Small intestine (tissue), 7 donors: ENCODE measurements at regions not wholly inside any gene's neighbourhood (a gene's known extent, or its start where the extent isn't known, plus 50 kb on each side); places are given as distances from the start of the nearest gene placed in this dataset.
"Not testable (repeated sequence)": the region's sequence is repeated elsewhere in the genome, so short reads cannot be mapped to it uniquely, and the experiment has no call there.

Source experiments
- DNase-seq, 2 donors: peaks; one replicate each; pipeline versions ENCODE4 v3.0.0 to v3.0.0-alpha.2; 2013
- FAIRE-seq: peaks from 2 replicates; lab custom pipeline; 2012; peaks lifted over from hg19 to GRCh38; lab: Jason Lieb, UNC
- H3K27ac ChIP-seq, 3 donors: one replicate each; pipeline ENCODE4 v1.5.1; 2013; ENCODE audit warnings: low read length in 2 of 3, mild to moderate bottlenecking in 2 of 3, control low read depth in 1 of 3, inconsistent platforms in 1 of 3, low read depth in 1 of 3, moderate library complexity in 1 of 3
- H3K27me3 ChIP-seq, 3 donors: one replicate each; pipeline ENCODE4 v1.6.1; 2013; ENCODE audit warnings: low read length in 3 of 3, inconsistent platforms in 1 of 3; ENCODE audit not compliant: control insufficient read depth in 3 of 3, insufficient read depth in 3 of 3
- H3K36me3 ChIP-seq, 3 donors: one replicate each; pipeline ENCODE4 v1.6.1; 2013; ENCODE audit warnings: low read length in 3 of 3, inconsistent platforms in 1 of 3, low read depth in 1 of 3, mild to moderate bottlenecking in 1 of 3, moderate library complexity in 1 of 3; ENCODE audit not compliant: control insufficient read depth in 3 of 3, insufficient read depth in 2 of 3
- H3K4me1 ChIP-seq, 3 donors: one replicate each; pipeline ENCODE4 v1.6.1; 2013; ENCODE audit warnings: low read length in 2 of 3, inconsistent platforms in 1 of 3, low read depth in 1 of 3, mild to moderate bottlenecking in 1 of 3, moderate library complexity in 1 of 3; ENCODE audit not compliant: control insufficient read depth in 3 of 3, insufficient read depth in 2 of 3
- H3K4me3 ChIP-seq, 3 donors: one replicate each; pipeline ENCODE4 v1.5.1; 2013; ENCODE audit warnings: low read length in 3 of 3, control low read depth in 1 of 3, inconsistent platforms in 1 of 3, low read depth in 1 of 3, mild to moderate bottlenecking in 1 of 3, moderate library complexity in 1 of 3
- H3K9me3 ChIP-seq, 2 donors: one replicate each; pipeline ENCODE4 v1.6.1; 2013; ENCODE audit warnings: low read depth in 1 of 2, low read length in 1 of 2; ENCODE audit not compliant: control insufficient read depth in 2 of 2, insufficient read depth in 1 of 2
- WGBS, 3 donors: extraction: QIAGEN DNeasy Blood & Tissue Kit; methylation state at CpG; one replicate each; pipeline ENCODE4 v1.1.7; 2013; 5-methylcytosine and 5-hydroxymethylcytosine counted together
- donor health status: healthy with polysubstance abuse.
- donor health status: control.
- donor health status: control.
- donor health status: Bipolar disorder and iron deficiency.
- donor health status: healthy.

DNA sequence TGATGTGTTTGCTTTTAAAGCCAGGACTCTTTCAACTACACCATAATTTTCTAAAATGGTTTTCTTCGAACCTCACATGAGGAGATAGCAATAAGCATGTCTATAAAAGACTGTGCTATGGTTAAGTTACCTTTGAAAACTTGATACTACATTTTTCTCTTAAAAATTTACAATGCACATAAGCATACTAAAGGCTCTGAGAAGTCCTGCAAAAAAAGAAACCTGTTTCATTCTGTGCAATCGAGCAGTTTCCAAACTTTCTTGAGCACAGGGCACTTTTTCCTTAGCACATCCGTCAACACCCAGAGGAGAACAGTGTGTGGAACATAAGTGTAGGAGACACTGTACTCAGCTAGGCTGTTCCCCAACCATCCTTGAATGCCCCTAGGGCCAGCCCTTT lies 144.1 kb upstream of the ARHGAP20 start:
- H3K27ac ChIP-seq: no peak overlapping the region
- H3K4me1 ChIP-seq: peaks cover 0 to 19% (median 2%) of the 10 kb centered on the region in 3 donors
- no peaks in the 10 kb centered on the region for H3K9me3 ChIP-seq
- H3K36me3 ChIP-seq: no peaks in the 10 kb centered on the region
- DNase-seq: no peak
- no peak for FAIRE-seq
- no peaks in the 10 kb centered on the region for H3K27me3 ChIP-seq
- 79 to 88% (median 83%) methylated on average over 3 of the region's 3 CpGs for WGBS, 3 donors
- no peak overlapping the region for H3K4me3 ChIP-seq

DNA sequence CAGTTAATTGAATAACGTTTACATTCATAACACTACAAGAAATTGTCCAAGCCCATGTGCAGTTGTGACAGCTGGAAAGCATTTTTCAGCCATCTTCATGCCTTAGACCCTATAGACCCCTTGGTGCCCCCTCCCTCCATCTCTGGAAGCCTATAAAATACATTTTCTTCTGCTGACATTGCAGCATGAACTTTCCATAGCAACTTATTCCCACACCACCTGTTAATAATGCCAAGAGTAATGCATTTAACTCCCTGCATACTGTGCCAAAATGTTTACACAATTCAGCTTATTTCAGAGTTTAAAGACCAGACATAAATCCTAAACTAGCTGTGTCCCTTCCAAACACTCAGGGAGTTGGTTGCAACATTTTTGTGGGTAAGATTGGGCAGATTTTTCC lies 143.0 kb upstream of the ARHGAP20 start:
- no peaks in the 10 kb centered on the region for H3K27me3 ChIP-seq
- no peak overlapping the region for H3K27ac ChIP-seq
- H3K9me3 ChIP-seq: no peaks in the 10 kb centered on the region
- H3K4me1 ChIP-seq: peaks cover 0 to 16% (median 0%) of the 10 kb centered on the region in 3 donors
- H3K4me3 ChIP-seq: no peak overlapping the region
- 49 to 55% (median 52%) methylated on average over 1 of the region's 1 CpG for WGBS, 3 donors
- no peaks in the 10 kb centered on the region for H3K36me3 ChIP-seq
- FAIRE-seq (no peak), DNase-seq (no peak)

DNA sequence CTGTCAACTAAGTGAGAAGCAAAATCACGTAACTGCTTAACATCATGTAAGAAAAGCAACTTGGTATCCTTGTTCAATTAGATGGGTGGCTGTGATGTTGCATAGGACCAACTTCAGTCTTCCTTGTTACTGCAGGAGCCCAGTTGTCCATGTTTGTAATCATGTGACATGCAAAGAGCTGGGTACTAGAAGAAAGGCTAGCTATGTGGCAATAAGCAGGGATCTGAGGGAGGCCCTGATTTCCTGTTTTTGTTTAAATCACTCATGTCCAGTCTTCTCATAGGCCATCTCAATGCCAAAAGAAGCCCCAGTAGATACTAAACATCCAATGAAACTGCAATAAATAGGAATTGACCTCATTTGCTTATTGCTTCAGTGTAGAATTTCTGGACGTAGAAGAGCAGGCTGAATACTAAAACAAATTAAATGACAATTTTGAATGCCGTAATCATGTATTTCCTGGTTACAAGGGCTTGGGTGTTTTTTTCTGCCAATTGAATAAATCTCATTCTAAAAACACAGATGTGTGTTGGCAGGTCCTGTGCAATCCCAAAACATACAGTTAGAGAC lies 140.8 kb upstream of the ARHGAP20 start:
- no peaks in the 10 kb centered on the region for H3K36me3 ChIP-seq
- FAIRE-seq (no peak), DNase-seq (no peak)
- 74 to 93% (median 82%) methylated on average over 3 of the region's 3 CpGs for WGBS, 3 donors
- H3K4me1 ChIP-seq: peaks cover 0 to 2% (median 0%) of the 10 kb centered on the region in 3 donors
- no peaks in the 10 kb centered on the region for H3K9me3 ChIP-seq
- no peak overlapping the region for H3K27ac ChIP-seq
- no peak overlapping the region for H3K4me3 ChIP-seq
- no peaks in the 10 kb centered on the region for H3K27me3 ChIP-seq

DNA sequence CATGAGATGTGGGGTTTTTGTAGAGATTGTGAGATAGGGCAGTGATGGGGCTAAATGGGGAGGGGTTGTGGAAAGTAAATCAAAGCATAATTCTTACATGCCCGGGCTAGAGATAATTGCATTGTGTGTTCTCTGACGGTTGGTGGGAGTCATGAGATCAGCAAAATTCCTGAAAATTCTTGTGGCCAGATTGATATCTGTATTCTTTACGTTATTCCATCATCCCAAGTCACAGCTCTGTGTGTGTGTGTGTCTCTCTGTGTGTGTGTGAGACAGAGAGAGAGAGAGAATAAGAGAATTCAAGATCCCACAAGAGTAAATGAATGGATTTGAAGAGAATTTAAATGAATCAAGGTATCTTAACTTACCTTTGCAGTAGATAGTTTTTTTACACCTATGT lies 138.6 kb upstream of the ARHGAP20 start:
- 34 to 62% (median 45%) methylated on average over 3 of the region's 3 CpGs for WGBS, 3 donors
- no peak for FAIRE-seq
- H3K36me3 ChIP-seq: no peaks in the 10 kb centered on the region
- DNase-seq: no peak
- no peak overlapping the region for H3K4me3 ChIP-seq
- no peaks in the 10 kb centered on the region for H3K27me3 ChIP-seq
- H3K9me3 ChIP-seq: no peaks in the 10 kb centered on the region
- H3K4me1 ChIP-seq: no peaks in the 10 kb centered on the region
- no peak overlapping the region for H3K27ac ChIP-seq

DNA sequence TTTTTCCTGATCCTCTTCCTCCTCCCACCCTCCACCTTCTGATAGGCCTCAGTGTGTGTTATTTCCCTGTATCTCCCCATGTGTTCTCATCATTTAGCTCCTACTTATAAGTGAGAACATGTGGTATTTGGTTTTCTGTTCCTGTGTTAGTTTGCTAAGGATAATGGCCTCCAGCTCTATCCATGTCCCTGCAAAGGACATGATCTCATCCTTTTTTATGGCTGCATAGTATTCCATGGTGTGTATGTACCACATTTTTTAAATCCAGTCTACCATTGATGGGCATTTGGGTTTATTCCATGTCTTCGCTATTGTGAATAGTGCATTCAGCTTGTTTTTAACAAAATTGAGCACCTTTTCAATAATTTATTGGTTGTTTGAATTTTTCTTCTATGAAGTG lies 130.8 kb upstream of the ARHGAP20 start:
- DNase-seq, H3K4me3 ChIP-seq, FAIRE-seq, H3K9me3 ChIP-seq, H3K27ac ChIP-seq, H3K4me1 ChIP-seq, H3K36me3 ChIP-seq, H3K27me3 ChIP-seq: not testable (repeated sequence)
- 85 to 88% (median 87%) methylated on average over 1 of the region's 1 CpG for WGBS, 3 donors

DNA sequence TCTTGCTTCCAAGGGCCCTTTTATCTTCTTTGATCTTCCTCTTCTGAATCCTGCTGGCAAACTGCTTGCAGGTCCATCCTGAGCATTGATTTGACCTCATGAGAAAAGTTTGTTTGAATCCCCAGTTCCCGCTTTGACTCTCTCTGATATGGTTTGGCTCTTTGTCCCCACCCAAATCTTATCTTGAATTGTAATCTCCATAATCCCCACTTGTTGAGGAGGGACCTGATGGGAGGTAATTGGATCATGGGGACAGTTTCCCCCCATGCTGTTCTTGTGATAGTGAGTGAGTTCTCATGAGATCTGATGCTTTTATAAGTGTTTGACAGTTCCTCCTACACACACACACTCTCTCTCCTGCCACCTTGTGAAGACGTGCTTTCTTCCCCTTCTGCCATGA lies 126.6 kb upstream of the ARHGAP20 start:
- Histone ChIP-seq H3K27me3 (no peaks in the 10 kb centered on the region), H3K36me3 (no peaks in the 10 kb centered on the region), H3K9me3 (peaks cover 0 to 2% of the 10 kb centered on the region in 2 donors), H3K4me3 (no peak overlapping the region), H3K27ac (no peak overlapping the region), H3K4me1 (no peaks in the 10 kb centered on the region)
- FAIRE-seq (no peak), DNase-seq (no peak)
- 54 to 74% (median 57%) methylated on average over 2 of the region's 2 CpGs for WGBS, 3 donors

DNA sequence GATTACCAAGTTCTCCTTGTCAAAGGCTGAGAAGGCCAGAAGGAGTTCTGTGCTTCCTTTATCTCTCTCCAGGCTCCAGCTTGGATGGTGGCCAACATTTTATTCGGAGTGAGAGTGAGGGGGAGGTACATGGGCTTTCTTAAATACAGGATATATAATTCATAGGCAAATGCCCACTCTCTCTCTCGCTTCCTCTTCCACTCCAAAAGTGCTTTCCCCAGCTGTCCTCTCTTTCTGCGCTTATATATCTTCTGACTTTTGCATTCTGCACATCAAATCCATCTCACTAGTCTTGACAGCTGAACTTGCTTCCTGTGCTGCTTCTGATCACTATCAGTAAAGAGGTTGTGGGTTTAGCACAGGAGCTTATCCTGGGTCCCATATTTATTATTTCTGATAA lies 125.4 kb upstream of the ARHGAP20 start:
- Histone ChIP-seq H3K27ac (no peak overlapping the region), H3K36me3 (no peaks in the 10 kb centered on the region), H3K4me3 (no peak overlapping the region), H3K4me1 (no peaks in the 10 kb centered on the region), H3K27me3 (no peaks in the 10 kb centered on the region), H3K9me3 (peaks cover 0 to 2% of the 10 kb centered on the region in 2 donors)
- no peak for DNase-seq
- 39 to 51% (median 44%) methylated on average over 3 of the region's 3 CpGs for WGBS, 3 donors
- no peak for FAIRE-seq

DNA sequence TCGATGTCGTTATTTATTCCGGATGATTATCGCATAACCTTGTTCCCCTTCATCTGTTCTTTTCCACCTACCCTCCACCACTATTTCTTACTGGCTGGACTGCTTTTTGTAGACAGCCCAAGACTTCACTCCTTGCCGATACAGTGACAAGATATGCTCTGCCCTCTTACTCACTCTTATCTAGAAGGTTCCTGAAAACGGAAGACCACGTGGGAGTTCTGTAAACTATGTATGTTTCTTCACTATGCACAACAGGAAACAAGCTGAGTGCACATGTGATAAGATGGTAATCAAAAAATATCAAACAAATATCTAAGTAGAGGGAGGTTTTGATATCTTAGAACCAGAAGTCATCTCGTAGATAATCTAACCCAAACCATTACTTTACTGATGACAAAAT lies 122.9 kb upstream of the ARHGAP20 start:
- H3K27ac ChIP-seq: no peak overlapping the region
- FAIRE-seq (no peak), DNase-seq (no peak)
- H3K36me3 ChIP-seq: no peaks in the 10 kb centered on the region
- H3K4me1 ChIP-seq: no peaks in the 10 kb centered on the region
- peaks cover 0 to 2% of the 10 kb centered on the region in 2 donors for H3K9me3 ChIP-seq
- WGBS, 3 donors: 78 to 84% (median 82%) methylated on average over 8 of the region's 8 CpGs
- no peaks in the 10 kb centered on the region for H3K27me3 ChIP-seq
- H3K4me3 ChIP-seq: no peak overlapping the region

DNA sequence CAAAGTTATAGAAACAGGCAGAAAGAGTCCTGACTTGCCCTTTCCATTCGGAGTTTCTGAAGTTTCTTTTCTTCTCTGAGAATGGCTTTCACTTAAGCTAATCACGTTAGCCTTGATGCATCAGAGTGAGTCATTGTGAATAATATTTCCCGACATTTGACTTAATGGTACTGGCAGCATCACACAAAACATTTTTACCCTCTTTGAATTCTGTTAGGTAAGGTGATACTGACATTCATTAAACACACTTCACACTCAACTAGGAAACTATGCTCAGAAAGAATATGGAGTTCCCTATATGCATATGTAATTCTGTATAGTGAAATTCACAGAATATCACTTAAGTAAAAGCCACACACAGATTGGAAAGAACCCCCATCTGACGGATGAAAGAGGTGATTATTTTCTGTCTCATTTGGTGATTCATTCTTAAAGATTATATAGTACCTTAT lies 120.8 kb upstream of the ARHGAP20 start:
- WGBS, 3 donors: 27 to 59% (median 34%) methylated on average over 4 of the region's 4 CpGs
- Histone ChIP-seq H3K4me3 (no peak overlapping the region), H3K9me3 (no peaks in the 10 kb centered on the region), H3K27ac (no peak overlapping the region), H3K27me3 (no peaks in the 10 kb centered on the region), H3K4me1 (no peaks in the 10 kb centered on the region), H3K36me3 (no peaks in the 10 kb centered on the region)
- no peak for DNase-seq
- no peak for FAIRE-seq
